ENCODE measurements at regions not wholly inside any gene's neighbourhood (a gene's known extent, or its start where the extent isn't known, plus 50 kb on each side); places are given as distances from the start of the nearest gene placed in this dataset.

DNA sequence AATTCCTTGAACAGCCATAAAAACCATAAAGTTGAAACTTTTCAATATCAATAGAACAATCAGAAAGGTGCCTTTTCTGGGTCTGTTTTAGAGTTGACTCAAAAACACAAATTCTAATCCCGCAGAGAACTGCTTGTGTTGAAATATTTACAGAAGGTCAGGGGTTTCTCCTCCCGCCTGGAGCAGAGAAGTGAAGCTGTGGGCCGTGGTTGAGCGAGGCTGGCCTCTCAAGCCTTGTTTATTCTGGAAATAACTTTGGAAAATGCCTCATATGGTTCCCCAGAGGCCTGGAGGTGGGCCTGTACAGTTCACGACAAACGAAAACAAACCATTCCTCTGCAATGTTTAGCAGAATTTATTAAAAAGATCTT, 90.8 kb upstream of the ERRFI1 start (continued):
- TF ChIP-seq, protein P1, sequence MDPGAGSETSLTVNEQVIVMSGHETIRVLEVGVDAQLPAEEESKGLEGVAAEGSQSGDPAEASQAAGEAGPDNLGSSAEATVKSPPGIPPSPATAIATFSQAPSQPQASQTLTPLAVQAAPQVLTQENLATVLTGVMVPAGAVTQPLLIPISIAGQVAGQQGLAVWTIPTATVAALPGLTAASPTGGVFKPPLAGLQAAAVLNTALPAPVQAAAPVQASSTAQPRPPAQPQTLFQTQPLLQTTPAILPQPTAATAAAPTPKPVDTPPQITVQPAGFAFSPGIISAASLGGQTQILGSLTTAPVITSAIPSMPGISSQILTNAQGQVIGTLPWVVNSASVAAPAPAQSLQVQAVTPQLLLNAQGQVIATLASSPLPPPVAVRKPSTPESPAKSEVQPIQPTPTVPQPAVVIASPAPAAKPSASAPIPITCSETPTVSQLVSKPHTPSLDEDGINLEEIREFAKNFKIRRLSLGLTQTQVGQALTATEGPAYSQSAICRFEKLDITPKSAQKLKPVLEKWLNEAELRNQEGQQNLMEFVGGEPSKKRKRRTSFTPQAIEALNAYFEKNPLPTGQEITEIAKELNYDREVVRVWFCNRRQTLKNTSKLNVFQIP (CRISPR knock-in tag; IDR thresholded peaks at IDR 0.05; ENCODE audit: borderline replicate concordance, low read depth) = no peak

DNA sequence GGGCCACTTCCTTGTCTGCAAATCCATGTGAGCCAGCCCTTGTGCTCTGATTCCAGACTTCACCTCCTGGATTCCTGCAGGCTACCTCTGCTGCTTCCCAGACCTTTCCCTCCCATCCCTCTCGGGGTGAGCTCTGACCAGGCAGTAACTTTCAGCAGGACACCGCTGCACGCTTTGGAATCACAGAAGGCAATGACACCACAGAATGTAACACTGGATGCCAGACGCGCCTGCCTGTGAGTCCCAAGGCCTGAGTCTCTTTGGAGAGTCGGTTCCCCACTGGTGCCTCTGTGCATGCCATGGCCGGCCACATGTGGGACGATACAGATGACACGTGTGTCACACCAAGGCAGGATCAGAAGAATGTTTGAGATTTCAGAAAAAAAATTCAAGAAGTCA, 89.7 kb upstream of the ERRFI1 start:
- no peak for ATAC-seq
- TF ChIP-seq TOX (CRISPR knock-in tag; IDR thresholded peaks at IDR 0.05; ENCODE audit: borderline replicate concordance) = no peak
- no peak for TF ChIP-seq ZFP30 (CRISPR knock-in tag; IDR thresholded peaks at IDR 0.05)
- no peak for TF ChIP-seq ZNF565 (CRISPR knock-in tag; conservative IDR thresholded peaks at IDR 0.05; ENCODE audit: low read depth)
- TF ChIP-seq PPARA (CRISPR knock-in tag; IDR thresholded peaks at IDR 0.05; ENCODE audit: borderline replicate concordance) = no peak
- TF ChIP-seq ZFP3 (CRISPR knock-in tag; IDR thresholded peaks at IDR 0.05) = no peak
- no peak for TF ChIP-seq RARB (CRISPR knock-in tag; IDR thresholded peaks at IDR 0.05)
- TF ChIP-seq, protein P2, sequence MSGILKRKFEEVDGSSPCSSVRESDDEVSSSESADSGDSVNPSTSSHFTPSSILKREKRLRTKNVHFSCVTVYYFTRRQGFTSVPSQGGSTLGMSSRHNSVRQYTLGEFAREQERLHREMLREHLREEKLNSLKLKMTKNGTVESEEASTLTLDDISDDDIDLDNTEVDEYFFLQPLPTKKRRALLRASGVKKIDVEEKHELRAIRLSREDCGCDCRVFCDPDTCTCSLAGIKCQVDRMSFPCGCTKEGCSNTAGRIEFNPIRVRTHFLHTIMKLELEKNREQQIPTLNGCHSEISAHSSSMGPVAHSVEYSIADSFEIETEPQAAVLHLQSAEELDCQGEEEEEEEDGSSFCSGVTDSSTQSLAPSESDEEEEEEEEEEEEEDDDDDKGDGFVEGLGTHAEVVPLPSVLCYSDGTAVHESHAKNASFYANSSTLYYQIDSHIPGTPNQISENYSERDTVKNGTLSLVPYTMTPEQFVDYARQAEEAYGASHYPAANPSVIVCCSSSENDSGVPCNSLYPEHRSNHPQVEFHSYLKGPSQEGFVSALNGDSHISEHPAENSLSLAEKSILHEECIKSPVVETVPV (CRISPR knock-in tag; IDR thresholded peaks at IDR 0.05) = no peak
- TF ChIP-seq, protein P1 (CRISPR knock-in tag; IDR thresholded peaks at IDR 0.05; ENCODE audit: borderline replicate concordance, low read depth) = no peak

DNA sequence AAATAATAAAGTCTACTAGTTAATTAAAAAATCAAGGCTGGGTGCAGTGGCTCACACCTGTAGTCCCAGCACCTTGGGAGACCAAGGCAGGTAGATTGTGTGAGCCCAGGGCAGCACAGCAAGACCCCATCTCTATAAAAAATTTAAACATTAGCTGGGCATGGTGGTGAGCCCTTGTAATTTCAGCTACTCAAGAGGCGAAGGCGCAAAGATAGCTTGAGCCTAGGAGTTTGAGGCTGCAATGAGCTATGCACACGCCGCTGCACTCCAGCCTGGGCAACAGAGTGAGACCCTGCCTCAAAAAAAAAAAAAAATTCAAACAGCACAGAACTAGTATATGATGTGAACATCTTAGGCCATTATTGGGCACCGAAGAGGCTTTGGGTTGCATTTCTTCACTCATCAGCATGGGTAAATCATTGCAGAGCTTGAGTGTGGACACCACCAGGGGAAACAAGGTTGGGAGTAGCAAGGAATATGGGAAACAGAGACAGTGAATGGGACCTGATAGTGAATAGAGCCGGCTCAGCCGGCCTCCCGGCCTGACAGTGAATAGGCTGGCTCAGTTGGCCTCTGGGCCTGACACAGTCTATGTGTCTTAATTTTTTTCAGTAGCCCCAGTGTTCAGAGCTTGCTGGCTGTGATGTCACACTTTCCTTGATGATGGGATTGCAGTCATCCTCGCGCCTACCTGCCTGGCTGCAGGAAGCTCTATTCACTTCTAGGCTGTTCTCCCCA, 89.1 kb upstream of the ERRFI1 start:
- TF ChIP-seq CSDC2 (CRISPR knock-in tag; IDR thresholded peaks at IDR 0.05) (no peak), ISL1 (CRISPR knock-in tag; IDR thresholded peaks at IDR 0.05) (no peak), PPARA (CRISPR knock-in tag; IDR thresholded peaks at IDR 0.05; ENCODE audit: borderline replicate concordance) (no peak), OSR1 (CRISPR knock-in tag; IDR thresholded peaks at IDR 0.05) (no peak)

DNA sequence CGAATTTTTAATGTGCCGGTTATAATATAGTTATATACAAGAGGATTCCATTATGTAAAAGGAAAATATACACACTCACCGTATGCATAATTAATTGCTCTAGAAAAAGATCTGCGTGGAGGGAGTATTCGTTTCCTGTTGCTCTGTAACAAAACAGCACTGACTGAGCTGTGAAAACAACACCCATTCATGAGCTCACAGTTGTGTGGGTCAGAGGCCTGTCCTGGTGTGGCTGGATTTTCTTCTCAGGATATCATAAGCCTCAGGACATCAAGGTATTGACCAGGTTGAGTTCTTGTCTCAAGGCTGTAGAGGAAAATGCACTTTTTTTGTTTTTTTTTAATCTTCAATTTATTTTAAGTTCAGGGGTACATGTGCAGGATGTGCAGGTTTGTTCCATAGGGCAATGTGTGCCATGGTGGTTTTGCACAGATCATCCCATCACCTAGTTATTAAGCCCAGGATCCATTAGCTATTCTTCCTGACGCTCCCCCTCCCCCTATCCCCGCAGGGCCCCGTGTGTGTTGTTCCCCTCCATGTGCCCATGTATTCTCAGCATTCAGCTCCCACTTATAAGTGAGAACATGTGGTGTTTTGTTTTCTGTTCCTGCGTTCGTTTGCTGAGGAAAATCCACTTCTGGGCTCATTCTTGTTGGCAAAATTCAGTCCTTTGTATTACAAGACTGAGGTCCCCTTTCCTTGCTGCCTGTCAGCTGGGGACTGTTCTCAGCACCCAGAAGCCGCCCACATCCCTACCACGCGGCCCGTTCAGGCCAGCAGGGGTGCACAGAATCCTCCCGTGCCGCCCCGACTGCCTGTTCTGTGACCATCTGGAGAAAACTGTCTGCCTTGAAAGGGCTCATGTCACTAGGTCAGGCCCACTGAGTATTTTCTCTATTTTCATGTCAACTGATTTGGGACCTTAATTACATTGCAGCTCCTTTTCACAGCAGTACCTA, 87.4 kb upstream of the ERRFI1 start:
- no peak for ATAC-seq
- TF ChIP-seq, protein P2 (CRISPR knock-in tag; IDR thresholded peaks at IDR 0.05) = no peak
- no peak for TF ChIP-seq RARB (CRISPR knock-in tag; IDR thresholded peaks at IDR 0.05)
- TF ChIP-seq, protein P3, sequence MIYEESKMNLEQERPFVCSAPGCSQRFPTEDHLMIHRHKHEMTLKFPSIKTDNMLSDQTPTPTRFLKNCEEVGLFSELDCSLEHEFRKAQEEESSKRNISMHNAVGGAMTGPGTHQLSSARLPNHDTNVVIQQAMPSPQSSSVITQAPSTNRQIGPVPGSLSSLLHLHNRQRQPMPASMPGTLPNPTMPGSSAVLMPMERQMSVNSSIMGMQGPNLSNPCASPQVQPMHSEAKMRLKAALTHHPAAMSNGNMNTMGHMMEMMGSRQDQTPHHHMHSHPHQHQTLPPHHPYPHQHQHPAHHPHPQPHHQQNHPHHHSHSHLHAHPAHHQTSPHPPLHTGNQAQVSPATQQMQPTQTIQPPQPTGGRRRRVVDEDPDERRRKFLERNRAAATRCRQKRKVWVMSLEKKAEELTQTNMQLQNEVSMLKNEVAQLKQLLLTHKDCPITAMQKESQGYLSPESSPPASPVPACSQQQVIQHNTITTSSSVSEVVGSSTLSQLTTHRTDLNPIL (CRISPR knock-in tag; IDR thresholded peaks at IDR 0.05; ENCODE audit: low read depth) = no peak

More for the DNA sequence above, 89.1 kb upstream of the ERRFI1 start:
- no peak for ATAC-seq

DNA sequence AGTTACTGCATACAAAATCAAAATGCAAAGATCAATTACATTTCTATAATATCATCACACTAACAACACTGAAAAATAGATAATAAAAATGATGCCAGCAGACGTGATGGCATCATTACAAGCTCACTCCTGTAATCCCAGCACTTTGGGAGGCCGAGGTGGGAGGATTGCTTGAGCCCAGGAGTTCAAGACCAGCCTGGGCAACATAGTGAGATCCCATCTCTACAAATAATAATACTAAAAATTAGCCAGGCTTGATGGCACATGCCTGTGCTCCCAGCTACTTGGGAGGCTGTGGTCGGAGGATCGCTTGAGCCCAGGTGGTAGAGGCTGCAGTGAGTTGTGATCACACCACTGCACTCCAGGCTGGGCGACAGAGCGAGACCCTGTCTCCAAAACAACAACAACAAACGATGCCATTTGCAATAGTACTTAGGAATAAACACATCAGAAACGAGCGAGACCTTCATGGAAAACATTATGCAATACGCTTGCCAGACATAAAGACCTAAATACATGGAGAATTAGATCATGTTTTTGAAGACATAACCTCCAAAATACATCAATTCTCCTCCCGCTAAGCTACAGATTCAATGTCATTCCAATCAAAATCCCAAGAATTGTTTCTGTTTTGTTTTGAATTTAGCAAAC, 86.6 kb upstream of the ERRFI1 start:
- ATAC-seq = no peak
- no peak for TF ChIP-seq ESRRG (CRISPR knock-in tag; IDR thresholded peaks at IDR 0.05)
- TF ChIP-seq TOX (CRISPR knock-in tag; IDR thresholded peaks at IDR 0.05; ENCODE audit: borderline replicate concordance) = no peak
- TF ChIP-seq, protein P1 (CRISPR knock-in tag; IDR thresholded peaks at IDR 0.05; ENCODE audit: borderline replicate concordance, low read depth) = no peak
- no peak for TF ChIP-seq CSDC2 (CRISPR knock-in tag; IDR thresholded peaks at IDR 0.05)
- TF ChIP-seq OSR1 (CRISPR knock-in tag; IDR thresholded peaks at IDR 0.05) = no peak
- TF ChIP-seq, protein P3 (CRISPR knock-in tag; IDR thresholded peaks at IDR 0.05; ENCODE audit: low read depth) = no peak
- TF ChIP-seq SNAI2 (CRISPR knock-in tag; IDR thresholded peaks at IDR 0.05) = no peak
- no peak for TF ChIP-seq BACH2 (CRISPR knock-in tag; IDR thresholded peaks at IDR 0.05; ENCODE audit: borderline replicate concordance)
- no peak for TF ChIP-seq ZC3H10 (CRISPR knock-in tag; IDR thresholded peaks at IDR 0.05)
- TF ChIP-seq ZNF70 (CRISPR knock-in tag; IDR thresholded peaks at IDR 0.05) = no peak
- TF ChIP-seq ZNF8 (CRISPR knock-in tag; IDR thresholded peaks at IDR 0.05) = no peak

All from SK-N-SH treated with all-trans-retinoic acid at 6 μM for 48 hours (cell line).